Coronary artery (tissue), 2 donors: ENCODE measurements at regions not wholly inside any gene's neighbourhood (a gene's known extent, or its start where the extent isn't known, plus 50 kb on each side); places are given as distances from the start of the nearest gene placed in this dataset.

Source experiments
- DNase-seq: peaks from one replicate; pipeline ENCODE4 v3.0.0-alpha.2; 2017; ENCODE audit warnings: low spot score
- H3K27ac ChIP-seq, 2 donors: fragments of 200-600 bp; sonication (generic); one replicate each; pipeline ENCODE4 v1.5.1; 2016 to 2019
- H3K4me3 ChIP-seq: fragments of 200-600 bp; sonication (generic); 2 replicates; pipeline ENCODE4 v1.5.1; 2016; ENCODE audit warnings: mild to moderate bottlenecking, moderate library complexity
- TF ChIP-seq, protein P1 (sequence below): fragments of 200-600 bp; sonication (generic); IDR thresholded peaks from one replicate; pipeline ENCODE4 v1.5.1; 2019; ENCODE audit warnings: antibody characterized with exemption

DNA sequence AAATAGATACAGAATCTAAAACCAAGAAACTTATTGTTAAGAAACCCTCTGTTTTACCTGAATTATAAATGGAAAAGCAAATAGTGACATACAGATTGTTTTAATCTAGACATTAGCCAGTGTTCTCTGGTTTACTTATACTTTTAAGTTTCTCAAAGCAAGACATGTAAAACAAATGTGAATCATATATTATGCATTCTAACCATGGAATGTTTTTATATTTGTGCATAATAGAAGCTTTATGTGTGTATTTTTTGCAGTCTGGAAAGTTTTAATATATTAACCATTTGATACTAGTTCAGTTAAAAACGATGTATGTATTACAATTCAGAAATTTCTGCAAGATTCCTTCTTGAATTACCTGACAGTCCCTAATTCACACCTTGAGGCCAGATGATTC is 150.6 kb upstream of the TMEM72 start:
- TF ChIP-seq, protein P1, sequence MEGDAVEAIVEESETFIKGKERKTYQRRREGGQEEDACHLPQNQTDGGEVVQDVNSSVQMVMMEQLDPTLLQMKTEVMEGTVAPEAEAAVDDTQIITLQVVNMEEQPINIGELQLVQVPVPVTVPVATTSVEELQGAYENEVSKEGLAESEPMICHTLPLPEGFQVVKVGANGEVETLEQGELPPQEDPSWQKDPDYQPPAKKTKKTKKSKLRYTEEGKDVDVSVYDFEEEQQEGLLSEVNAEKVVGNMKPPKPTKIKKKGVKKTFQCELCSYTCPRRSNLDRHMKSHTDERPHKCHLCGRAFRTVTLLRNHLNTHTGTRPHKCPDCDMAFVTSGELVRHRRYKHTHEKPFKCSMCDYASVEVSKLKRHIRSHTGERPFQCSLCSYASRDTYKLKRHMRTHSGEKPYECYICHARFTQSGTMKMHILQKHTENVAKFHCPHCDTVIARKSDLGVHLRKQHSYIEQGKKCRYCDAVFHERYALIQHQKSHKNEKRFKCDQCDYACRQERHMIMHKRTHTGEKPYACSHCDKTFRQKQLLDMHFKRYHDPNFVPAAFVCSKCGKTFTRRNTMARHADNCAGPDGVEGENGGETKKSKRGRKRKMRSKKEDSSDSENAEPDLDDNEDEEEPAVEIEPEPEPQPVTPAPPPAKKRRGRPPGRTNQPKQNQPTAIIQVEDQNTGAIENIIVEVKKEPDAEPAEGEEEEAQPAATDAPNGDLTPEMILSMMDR, result no peak

DNA sequence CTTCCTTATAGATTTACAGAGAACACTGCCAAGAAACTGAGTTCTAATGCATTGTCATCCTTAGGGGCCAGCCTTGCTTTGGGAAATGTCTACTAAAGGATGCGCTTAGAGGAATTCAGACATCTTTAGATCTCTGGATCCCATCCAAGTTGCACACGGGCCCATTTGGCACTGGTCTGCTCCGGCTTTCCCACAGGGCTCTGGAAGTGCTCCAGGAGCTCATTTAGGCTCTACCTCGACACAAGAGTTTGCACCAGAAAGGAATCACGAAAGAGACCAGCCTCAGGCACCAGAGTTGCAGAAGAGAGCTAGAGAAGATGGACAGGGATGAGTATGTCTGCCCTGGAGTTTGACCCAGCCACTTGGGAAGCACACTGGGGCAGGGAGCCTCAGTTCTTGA is 150.1 kb upstream of the TMEM72 start:
- DNase-seq, result no peak
- TF ChIP-seq, protein P1, result no peak
- no peak overlapping the region for H3K4me3 ChIP-seq
- no peak overlapping the region for H3K27ac ChIP-seq

More for the DNA sequence above, 150.6 kb upstream of the TMEM72 start:
- H3K27ac ChIP-seq, result no peak overlapping the region
- no peak overlapping the region for H3K4me3 ChIP-seq
- DNase-seq, result no peak

DNA sequence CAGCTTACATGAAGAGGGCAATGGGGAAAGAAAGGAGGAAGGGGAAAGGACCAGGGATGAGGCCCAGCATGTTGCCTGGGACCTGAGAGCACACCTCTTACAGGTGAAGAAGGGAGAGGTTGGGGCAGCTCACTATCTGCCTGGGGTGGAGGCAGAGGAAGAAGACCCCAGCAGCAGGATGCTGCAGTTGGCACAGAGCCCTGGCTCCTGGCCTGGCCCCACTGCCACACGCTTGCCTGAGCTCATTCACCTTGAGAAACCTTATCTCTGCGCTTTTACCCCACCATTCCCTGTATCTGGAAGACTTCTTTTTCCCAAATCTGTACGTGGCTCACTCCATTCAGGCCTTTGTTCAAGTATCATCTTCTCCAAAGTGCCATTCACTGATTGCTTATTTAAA is 147.8 kb upstream of the TMEM72 start:
- H3K27ac ChIP-seq, result no peak overlapping the region
- TF ChIP-seq, protein P1, result no peak
- no peak for DNase-seq
- H3K4me3 ChIP-seq, result no peak overlapping the region

- Histone ChIP-seq H3K27ac (no peak overlapping the region), H3K4me3 (no peak overlapping the region)
- TF ChIP-seq, protein P1, result no peak
- DNase-seq, result no peak
Observed at GRCh38 chr10:44765299-44765698, 145.8 kb upstream of the TMEM72 start.

DNA sequence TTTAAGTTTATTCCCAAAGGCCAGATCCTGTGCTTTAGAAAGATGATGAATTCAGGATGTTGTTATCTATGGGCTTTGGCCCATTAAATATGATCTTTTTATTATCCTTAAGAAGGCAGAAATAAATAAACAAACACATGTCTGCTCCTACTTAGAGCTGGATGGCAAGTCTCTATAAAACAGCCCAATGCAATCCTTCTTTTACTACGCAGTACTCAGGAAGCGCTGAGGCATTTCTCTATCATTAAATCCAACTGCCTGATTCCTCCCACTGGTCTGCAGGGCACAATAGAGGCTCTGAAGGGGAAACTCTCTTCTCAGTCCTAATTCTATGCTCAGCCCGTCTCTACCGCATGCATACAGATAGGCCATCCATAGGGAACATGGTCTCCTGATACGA is 144.5 kb upstream of the TMEM72 start:
- TF ChIP-seq, protein P1, result no peak
- no peak for DNase-seq
- no peak overlapping the region for H3K4me3 ChIP-seq
- H3K27ac ChIP-seq, result no peak overlapping the region

DNA sequence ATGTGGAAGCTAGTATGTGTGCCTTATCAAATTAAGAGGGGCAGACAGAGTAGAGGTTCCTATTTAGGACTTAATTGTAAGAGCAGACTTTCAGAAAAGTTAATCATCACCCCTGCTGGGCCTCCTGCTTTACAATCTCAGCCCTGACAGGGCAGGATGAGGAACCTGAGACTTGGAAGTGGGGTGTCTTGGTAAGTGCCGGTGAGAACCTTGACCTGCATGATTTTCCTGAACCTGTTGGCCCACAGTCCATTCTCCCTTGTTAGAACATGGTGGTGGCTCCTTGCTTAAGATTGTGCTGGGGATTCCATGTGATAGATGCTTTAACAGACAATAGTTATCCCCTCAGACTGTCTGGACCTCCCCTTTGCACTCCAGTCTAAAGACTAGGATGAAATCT is 141.7 kb upstream of the TMEM72 start:
- Histone ChIP-seq H3K27ac (no peak overlapping the region), H3K4me3 (no peak overlapping the region)
- no peak for DNase-seq
- TF ChIP-seq, protein P1, result no peak

DNA sequence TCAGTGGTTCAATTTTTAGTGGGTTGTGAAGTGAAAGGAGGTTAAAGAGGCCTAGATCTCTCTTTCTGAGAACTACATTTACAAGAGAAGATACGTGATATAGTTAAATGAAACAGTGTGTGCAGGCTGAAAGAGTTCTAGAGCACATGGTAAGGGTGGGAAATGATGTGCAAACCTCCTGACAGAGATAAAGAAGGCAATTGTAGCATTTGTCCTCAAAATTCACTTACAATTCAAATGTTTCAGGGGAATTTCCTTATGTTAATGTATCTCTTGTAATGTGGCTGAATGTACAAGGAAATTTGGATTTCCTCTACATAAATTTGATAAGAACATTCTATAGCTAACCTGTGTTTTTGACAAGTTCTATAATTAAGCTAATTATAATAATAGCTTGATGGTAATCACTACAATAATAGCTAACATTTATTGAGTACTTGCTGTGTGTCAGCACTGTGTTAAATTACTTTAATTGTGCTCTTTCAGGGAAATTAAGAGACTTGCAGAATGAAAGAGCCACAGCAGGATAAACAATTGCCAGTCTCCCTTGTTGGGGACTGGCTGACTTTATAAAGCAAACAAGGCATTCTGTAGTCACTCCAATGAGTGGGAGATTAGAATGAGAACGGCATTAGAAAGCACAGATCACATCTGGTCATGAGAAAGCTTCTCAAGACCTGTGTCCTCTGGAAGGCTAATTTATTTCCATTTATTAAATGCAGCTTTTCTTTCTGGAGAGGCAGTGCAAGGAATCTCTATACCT is 139.7 kb upstream of the TMEM72 start:
- TF ChIP-seq, protein P1, result no peak
- no peak for DNase-seq

More for the DNA sequence above, 139.7 kb upstream of the TMEM72 start:
- H3K4me3 ChIP-seq, result no peak overlapping the region
- H3K27ac ChIP-seq, result no peak overlapping the region
